ENCODE measurements at regions not wholly inside any gene's neighbourhood (a gene's known extent, or its start where the extent isn't known, plus 50 kb on each side); places are given as distances from the start of the nearest gene placed in this dataset.

DNA sequence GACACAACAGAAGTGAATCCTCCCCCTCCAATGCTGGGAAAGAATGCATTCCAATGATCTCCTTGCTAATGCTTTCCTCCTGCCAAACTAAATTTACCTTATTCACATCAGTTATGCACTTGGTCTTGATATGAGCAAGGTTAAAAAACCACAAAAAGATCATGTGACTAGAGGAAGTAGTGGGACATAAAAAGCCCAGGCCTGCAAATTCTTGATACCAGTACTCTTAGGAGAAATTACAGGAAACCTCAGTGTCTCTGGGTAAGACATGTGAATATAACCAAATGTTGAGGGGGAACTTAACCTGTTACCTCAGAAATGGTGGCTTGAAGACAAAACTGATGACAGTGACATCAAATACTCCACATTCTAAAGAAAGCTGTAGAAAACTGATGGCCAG is 427.1 kb downstream of the RPS29 start:
- Histone ChIP-seq H3K4me2 (no peak overlapping the region), H3K36me3 (no peaks in the 10 kb centered on the region), H4K20me1 (ENCODE audit: low read depth) (no peaks in the 10 kb centered on the region), H3F3A (ENCODE audit: low read depth) (no peaks in the 10 kb centered on the region), H3K4me1 (no peaks in the 10 kb centered on the region), H2AFZ (replicated peaks) (no peak overlapping the region), H3K79me2 (ENCODE audit: low read depth) (no peaks in the 10 kb centered on the region), H3K27me3 (no peaks in the 10 kb centered on the region), H3K9me3 (ENCODE audit: low read depth) (no peaks in the 10 kb centered on the region), H3K4me3 (no peak overlapping the region), H3K27ac (no peak overlapping the region), H3K9ac (no peak overlapping the region)
- Mint-ChIP-seq H3K27me3 (ENCODE audit: insufficient read depth, low read depth) (no peaks in the 10 kb centered on the region), H3K36me3 (no peaks in the 10 kb centered on the region), H3K4me1 (no peaks in the 10 kb centered on the region), H3K4me3 (no peak overlapping the region), H3K9me3 (no peaks in the 10 kb centered on the region), H3K27ac (no peak overlapping the region)
- TF ChIP-seq EZH2phosphoT487 (IDR thresholded peaks at IDR 0.05), result no peak
- no peak for DNase-seq (ENCODE audit: low spot score)

DNA sequence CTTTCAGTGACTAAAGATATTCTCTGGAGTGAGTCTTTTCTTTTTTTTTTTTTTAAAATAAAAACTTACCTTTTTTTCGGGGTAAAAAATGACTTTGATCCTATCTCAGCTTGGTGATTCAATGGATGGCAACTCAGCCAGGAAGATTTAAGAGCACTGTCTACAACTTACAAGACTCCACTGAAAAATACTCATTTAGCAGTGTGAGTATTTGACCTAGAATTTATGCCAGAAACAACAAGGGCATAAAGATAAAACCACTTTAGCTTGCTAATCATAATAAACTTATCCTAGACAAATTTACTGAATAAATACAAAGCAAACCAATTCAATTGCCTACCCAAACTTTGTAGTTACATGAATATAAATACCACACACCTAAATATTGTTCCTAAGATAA is 446.6 kb downstream of the RPS29 start:
- H3K9me3 ChIP-seq (ENCODE audit: low read depth), result no peaks in the 10 kb centered on the region
- no peak overlapping the region for H3K9ac ChIP-seq
- no peaks in the 10 kb centered on the region for H3K4me1 ChIP-seq
- TF ChIP-seq EZH2 (IDR thresholded peaks at IDR 0.05) (no peak), EZH2phosphoT487 (IDR thresholded peaks at IDR 0.05) (no peak)
- TF ChIP-seq, protein P1, sequence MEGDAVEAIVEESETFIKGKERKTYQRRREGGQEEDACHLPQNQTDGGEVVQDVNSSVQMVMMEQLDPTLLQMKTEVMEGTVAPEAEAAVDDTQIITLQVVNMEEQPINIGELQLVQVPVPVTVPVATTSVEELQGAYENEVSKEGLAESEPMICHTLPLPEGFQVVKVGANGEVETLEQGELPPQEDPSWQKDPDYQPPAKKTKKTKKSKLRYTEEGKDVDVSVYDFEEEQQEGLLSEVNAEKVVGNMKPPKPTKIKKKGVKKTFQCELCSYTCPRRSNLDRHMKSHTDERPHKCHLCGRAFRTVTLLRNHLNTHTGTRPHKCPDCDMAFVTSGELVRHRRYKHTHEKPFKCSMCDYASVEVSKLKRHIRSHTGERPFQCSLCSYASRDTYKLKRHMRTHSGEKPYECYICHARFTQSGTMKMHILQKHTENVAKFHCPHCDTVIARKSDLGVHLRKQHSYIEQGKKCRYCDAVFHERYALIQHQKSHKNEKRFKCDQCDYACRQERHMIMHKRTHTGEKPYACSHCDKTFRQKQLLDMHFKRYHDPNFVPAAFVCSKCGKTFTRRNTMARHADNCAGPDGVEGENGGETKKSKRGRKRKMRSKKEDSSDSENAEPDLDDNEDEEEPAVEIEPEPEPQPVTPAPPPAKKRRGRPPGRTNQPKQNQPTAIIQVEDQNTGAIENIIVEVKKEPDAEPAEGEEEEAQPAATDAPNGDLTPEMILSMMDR (IDR thresholded peaks at IDR 0.05), result no peak
- Mint-ChIP-seq H3K4me3 (no peak overlapping the region), H3K4me1 (no peaks in the 10 kb centered on the region), H3K36me3 (no peaks in the 10 kb centered on the region), H3K27ac (no peak overlapping the region), H3K9me3 (no peaks in the 10 kb centered on the region), H3K27me3 (ENCODE audit: insufficient read depth, low read depth) (peaks cover 2% of the 10 kb centered on the region)
- H3K79me2 ChIP-seq (ENCODE audit: low read depth), result no peaks in the 10 kb centered on the region
- no peaks in the 10 kb centered on the region for H3F3A ChIP-seq (ENCODE audit: low read depth)
- no peaks in the 10 kb centered on the region for H4K20me1 ChIP-seq (ENCODE audit: low read depth)
- H3K4me3 ChIP-seq, result no peak overlapping the region
- H3K4me2 ChIP-seq, result no peak overlapping the region
- no peak overlapping the region for H3K27ac ChIP-seq
- no peak for DNase-seq (ENCODE audit: low spot score)
- H2AFZ ChIP-seq (replicated peaks), result no peak overlapping the region
- no peaks in the 10 kb centered on the region for H3K27me3 ChIP-seq
- H3K36me3 ChIP-seq, result no peaks in the 10 kb centered on the region

DNA sequence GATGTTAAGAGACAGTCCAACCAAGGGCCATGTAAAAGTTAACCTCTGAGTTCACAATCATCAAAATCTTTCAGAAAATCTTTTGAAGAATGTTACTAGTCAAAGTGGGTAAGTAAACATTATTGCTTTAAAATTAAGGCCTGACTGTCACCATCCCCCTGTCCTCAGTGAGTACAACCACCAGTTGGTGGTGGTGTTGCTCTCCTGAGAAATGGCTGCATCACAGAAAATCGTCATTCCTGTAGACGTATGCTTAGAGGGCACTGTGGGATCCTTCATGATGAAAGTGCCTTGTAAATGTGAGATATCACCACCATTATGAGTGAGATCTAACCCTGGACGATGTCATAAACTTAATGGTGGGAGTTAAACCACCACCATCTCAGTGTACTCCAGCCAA is 451.2 kb downstream of the RPS29 start:
- peaks cover 5% of the 10 kb centered on the region for H3K9me3 Mint-ChIP-seq
- Histone ChIP-seq H3K9me3 (ENCODE audit: low read depth) (no peaks in the 10 kb centered on the region), H2AFZ (replicated peaks) (peak overlapping the region; percentile 39), H3K27ac (no peak overlapping the region), H3K9ac (no peak overlapping the region), H3K4me2 (no peak overlapping the region), H3K36me3 (no peaks in the 10 kb centered on the region), H3F3A (ENCODE audit: low read depth) (no peaks in the 10 kb centered on the region), H4K20me1 (ENCODE audit: low read depth) (no peaks in the 10 kb centered on the region), H3K79me2 (ENCODE audit: low read depth) (no peaks in the 10 kb centered on the region), H3K4me1 (no peaks in the 10 kb centered on the region), H3K4me3 (no peak overlapping the region), H3K27me3 (no peaks in the 10 kb centered on the region)
- peak; percentile 29 for DNase-seq (ENCODE audit: low spot score)
- H3K4me3 Mint-ChIP-seq, result no peak overlapping the region
- no peaks in the 10 kb centered on the region for H3K4me1 Mint-ChIP-seq
- no peaks in the 10 kb centered on the region for H3K27me3 Mint-ChIP-seq (ENCODE audit: insufficient read depth, low read depth)
- no peak overlapping the region for H3K27ac Mint-ChIP-seq
- TF ChIP-seq, protein P1 (IDR thresholded peaks at IDR 0.05), result peak; percentile 40
- no peak for TF ChIP-seq EZH2 (IDR thresholded peaks at IDR 0.05)
- H3K36me3 Mint-ChIP-seq, result no peaks in the 10 kb centered on the region

DNA sequence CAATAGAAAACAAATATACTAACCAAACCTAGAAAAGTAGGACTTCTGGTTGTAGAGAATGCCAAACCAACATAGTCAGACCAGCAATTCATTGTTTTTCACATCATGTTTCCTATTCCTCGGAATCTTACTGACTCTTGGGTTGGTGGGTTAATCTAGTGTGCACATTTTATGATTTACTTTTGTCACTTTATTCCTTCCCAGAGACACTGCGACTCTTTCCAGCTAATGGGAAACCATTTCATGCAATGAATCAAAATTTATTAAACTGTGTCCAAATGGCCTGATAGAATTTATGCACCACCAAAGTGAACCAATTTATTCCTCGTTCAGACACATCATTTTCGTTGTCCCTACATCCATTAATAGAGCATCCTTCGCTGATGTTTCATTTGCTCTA is 464.9 kb downstream of the RPS29 start:
- H3K27ac Mint-ChIP-seq, result no peak overlapping the region
- Histone ChIP-seq H3F3A (ENCODE audit: low read depth) (no peaks in the 10 kb centered on the region), H3K27ac (no peak overlapping the region), H4K20me1 (ENCODE audit: low read depth) (no peaks in the 10 kb centered on the region), H2AFZ (replicated peaks) (no peak overlapping the region), H3K27me3 (no peaks in the 10 kb centered on the region), H3K9me3 (ENCODE audit: low read depth) (no peaks in the 10 kb centered on the region), H3K36me3 (no peaks in the 10 kb centered on the region), H3K79me2 (ENCODE audit: low read depth) (no peaks in the 10 kb centered on the region), H3K9ac (no peak overlapping the region), H3K4me1 (no peaks in the 10 kb centered on the region), H3K4me2 (no peak overlapping the region), H3K4me3 (no peak overlapping the region)
- no peaks in the 10 kb centered on the region for H3K9me3 Mint-ChIP-seq
- peaks cover 5% of the 10 kb centered on the region for H3K27me3 Mint-ChIP-seq (ENCODE audit: insufficient read depth, low read depth)
- peaks cover 7% of the 10 kb centered on the region for H3K4me1 Mint-ChIP-seq
- no peak overlapping the region for H3K4me3 Mint-ChIP-seq
- no peaks in the 10 kb centered on the region for H3K36me3 Mint-ChIP-seq
- no peak for TF ChIP-seq EZH2 (IDR thresholded peaks at IDR 0.05)
- TF ChIP-seq, protein P1 (IDR thresholded peaks at IDR 0.05), result no peak
- no peak for TF ChIP-seq EZH2phosphoT487 (IDR thresholded peaks at IDR 0.05)
- DNase-seq (ENCODE audit: low spot score), result no peak

All from neural progenitor cell (in vitro differentiated cells).